Liver (tissue), 8 donors: ENCODE measurements at regions not wholly inside any gene's neighbourhood (a gene's known extent, or its start where the extent isn't known, plus 50 kb on each side); places are given as distances from the start of the nearest gene placed in this dataset.

Source experiments
- DNase-seq: peaks from one replicate; pipeline ENCODE4 v3.0.0-alpha.2; 2017; ENCODE audit warnings: low spot score
- H3K27ac ChIP-seq, 2 donors: one replicate each; pipeline ENCODE4 v1.7.0; 2013; ENCODE audit warnings: inconsistent platforms in 2 of 2, low read length in 2 of 2, control low read depth in 1 of 2, low read depth in 1 of 2, mild to moderate bottlenecking in 1 of 2
- H3K27me3 ChIP-seq, 4 donors: one replicate each; pipeline versions ENCODE4 v1.6.1 to v1.7.0; 2013; ENCODE audit warnings: low read length in 3 of 4, inconsistent platforms in 1 of 4, mild to moderate bottlenecking in 1 of 4, moderate library complexity in 1 of 4; ENCODE audit not compliant: control insufficient read depth in 4 of 4, insufficient read depth in 4 of 4
- H3K36me3 ChIP-seq, 4 donors: one replicate each; pipeline versions ENCODE4 v1.6.1 to v1.7.0; 2013; ENCODE audit warnings: low read length in 3 of 4, mild to moderate bottlenecking in 3 of 4, low read depth in 1 of 4, moderate library complexity in 1 of 4; ENCODE audit not compliant: control insufficient read depth in 4 of 4, insufficient read depth in 3 of 4
- H3K4me1 ChIP-seq, 4 donors: one replicate each; pipeline versions ENCODE4 v1.6.1 to v1.7.0; 2013; ENCODE audit warnings: low read length in 3 of 4, mild to moderate bottlenecking in 3 of 4, moderate library complexity in 1 of 4; ENCODE audit not compliant: control insufficient read depth in 4 of 4, insufficient read depth in 4 of 4
- H3K4me3 ChIP-seq, 3 donors: one replicate each; pipeline versions ENCODE4 v1.6.1 to v1.7.0; 2013; ENCODE audit warnings: low read length in 3 of 3, control low read depth in 1 of 3, low read depth in 1 of 3, mild to moderate bottlenecking in 1 of 3
- H3K9ac ChIP-seq, 2 donors: one replicate each; pipeline ENCODE4 v1.7.0; 2013; ENCODE audit warnings: low read length in 2 of 2, mild to moderate bottlenecking in 2 of 2, moderate library complexity in 2 of 2, control low read depth in 1 of 2, low read depth in 1 of 2
- H3K9me3 ChIP-seq, 4 donors: one replicate each; pipeline versions ENCODE4 v1.6.1 to v1.7.0; 2013; ENCODE audit warnings: low read length in 3 of 4; ENCODE audit not compliant: control insufficient read depth in 4 of 4
- ATF3 ChIP-seq: IDR thresholded peaks from 2 replicates; pipeline ENCODE4 v1.6.1; 2016; ENCODE audit warnings: antibody characterized with exemption
- EGR1 ChIP-seq, 2 donors: IDR thresholded peaks; 2 replicates each; pipeline ENCODE4 v1.6.1; 2016 to 2018; ENCODE audit warnings: antibody characterized with exemption in 2 of 2, low read depth in 2 of 2
- FOXA1 ChIP-seq: IDR thresholded peaks from 2 replicates; pipeline ENCODE4 v1.6.1; 2016; ENCODE audit warnings: antibody characterized with exemption
- FOXA2 ChIP-seq: IDR thresholded peaks from 2 replicates; pipeline ENCODE4 v1.6.1; 2016; ENCODE audit warnings: antibody characterized with exemption
- GABPA ChIP-seq, 2 donors: IDR thresholded peaks in 1 of 2; conservative IDR thresholded peaks in 1 of 2; 2 replicates each; pipeline ENCODE4 v1.6.1; 2016; ENCODE audit warnings: antibody characterized with exemption in 2 of 2, mild to moderate bottlenecking in 1 of 2, moderate library complexity in 1 of 2
- HNF4A ChIP-seq, 2 donors: conservative IDR thresholded peaks; 2 replicates each; pipeline ENCODE4 v1.6.1; 2016; ENCODE audit warnings: antibody characterized with exemption in 2 of 2, mild to moderate bottlenecking in 2 of 2
- HNF4G ChIP-seq: IDR thresholded peaks from 2 replicates; pipeline ENCODE4 v1.6.1; 2016; ENCODE audit warnings: antibody characterized with exemption
- JUND ChIP-seq, 2 donors: IDR thresholded peaks; 2 replicates each; pipeline ENCODE4 v1.6.1; 2016; ENCODE audit warnings: antibody characterized with exemption in 2 of 2
- REST ChIP-seq: IDR thresholded peaks from 2 replicates; pipeline ENCODE4 v1.6.1; 2016; ENCODE audit warnings: antibody characterized with exemption, mild to moderate bottlenecking
- RXRA ChIP-seq, 2 donors: IDR thresholded peaks; 2 replicates each; pipeline ENCODE4 v1.6.1; 2017 to 2018; ENCODE audit warnings: antibody characterized with exemption in 2 of 2, mild to moderate bottlenecking in 1 of 2
- SP1 ChIP-seq: IDR thresholded peaks from 2 replicates; pipeline ENCODE4 v1.6.1; 2018; ENCODE audit warnings: antibody characterized with exemption, mild to moderate bottlenecking
- TAF1 ChIP-seq: conservative IDR thresholded peaks from 2 replicates; pipeline ENCODE4 v1.6.1; 2016; ENCODE audit warnings: antibody characterized with exemption, mild to moderate bottlenecking
- YY1 ChIP-seq: IDR thresholded peaks from 2 replicates; pipeline ENCODE4 v1.6.1; 2016; ENCODE audit warnings: antibody characterized with exemption, mild to moderate bottlenecking
- WGBS: extraction: QIAGEN DNeasy Blood & Tissue Kit; methylation state at CpG from one replicate; pipeline ENCODE4 v1.1.7; 2013; 5-methylcytosine and 5-hydroxymethylcytosine counted together
- TF ChIP-seq, protein P1 (sequence below): IDR thresholded peaks from 2 replicates; pipeline ENCODE4 v1.6.1; 2016; ENCODE audit warnings: antibody characterized with exemption
- TF ChIP-seq, protein P2 (sequence below): IDR thresholded peaks from 2 replicates; pipeline ENCODE4 v1.6.1; 2016; ENCODE audit warnings: antibody characterized with exemption
- TF ChIP-seq, protein P3 (sequence below): fragments of 150-350 bp; IDR thresholded peaks from 2 replicates; pipeline ENCODE4 v1.5.1; 2017; ENCODE audit warnings: improper control_type of control experiment, low read depth, low read length; ENCODE audit not compliant: missing input control
- donor health status: healthy.
- donor health status: healthy.
- donor health status: healthy.
- donor health status: healthy.
- donor health status: healthy.

- no peak overlapping the region for H3K9ac ChIP-seq
- TF ChIP-seq GABPA (IDR thresholded peaks at IDR 0.05 in 1 of 2, conservative IDR thresholded peaks at IDR 0.05 in 1 of 2) (no peak), REST (no peak), FOXA2 (no peak), ATF3 (no peak), RXRA (IDR thresholded peaks at IDR 0.05) (no peak), TAF1 (no peak), HNF4G (no peak), EGR1 (IDR thresholded peaks at IDR 0.05; ENCODE audit: low read depth in 2 of 2) (no peak)
- TF ChIP-seq, protein P1, sequence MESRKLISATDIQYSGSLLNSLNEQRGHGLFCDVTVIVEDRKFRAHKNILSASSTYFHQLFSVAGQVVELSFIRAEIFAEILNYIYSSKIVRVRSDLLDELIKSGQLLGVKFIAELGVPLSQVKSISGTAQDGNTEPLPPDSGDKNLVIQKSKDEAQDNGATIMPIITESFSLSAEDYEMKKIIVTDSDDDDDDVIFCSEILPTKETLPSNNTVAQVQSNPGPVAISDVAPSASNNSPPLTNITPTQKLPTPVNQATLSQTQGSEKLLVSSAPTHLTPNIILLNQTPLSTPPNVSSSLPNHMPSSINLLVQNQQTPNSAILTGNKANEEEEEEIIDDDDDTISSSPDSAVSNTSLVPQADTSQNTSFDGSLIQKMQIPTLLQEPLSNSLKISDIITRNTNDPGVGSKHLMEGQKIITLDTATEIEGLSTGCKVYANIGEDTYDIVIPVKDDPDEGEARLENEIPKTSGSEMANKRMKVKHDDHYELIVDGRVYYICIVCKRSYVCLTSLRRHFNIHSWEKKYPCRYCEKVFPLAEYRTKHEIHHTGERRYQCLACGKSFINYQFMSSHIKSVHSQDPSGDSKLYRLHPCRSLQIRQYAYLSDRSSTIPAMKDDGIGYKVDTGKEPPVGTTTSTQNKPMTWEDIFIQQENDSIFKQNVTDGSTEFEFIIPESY = no peak
- TF ChIP-seq, protein P2, sequence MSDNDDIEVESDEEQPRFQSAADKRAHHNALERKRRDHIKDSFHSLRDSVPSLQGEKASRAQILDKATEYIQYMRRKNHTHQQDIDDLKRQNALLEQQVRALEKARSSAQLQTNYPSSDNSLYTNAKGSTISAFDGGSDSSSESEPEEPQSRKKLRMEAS = no peak
- WGBS = 32% methylated on average over 2 of the region's 2 CpGs
Observed at GRCh38 chr21:15443740-15444117, 286.1 kb upstream of the USP25 start.

GRCh38 chr21:15444118-15444960 lies 285.4 kb upstream of the USP25 start:
- DNase-seq = no peak
- no peak overlapping the region for H3K4me3 ChIP-seq
- peak overlapping the region in 1 of 2 donors; percentile 11 for H3K27ac ChIP-seq
- H3K27me3 ChIP-seq = no peaks in the 10 kb centered on the region
- peaks cover 2 to 29% (median 23%) of the 10 kb centered on the region in 4 donors for H3K4me1 ChIP-seq
- H3K9me3 ChIP-seq = no peaks in the 10 kb centered on the region
- whole genome bisulfite sequencing = 36% methylated on average over 7 of the region's 7 CpGs
- H3K9ac ChIP-seq = no peak overlapping the region
- H3K36me3 ChIP-seq = no peaks in the 10 kb centered on the region
- peak; percentile 59 to 80 for TF ChIP-seq RXRA (IDR thresholded peaks at IDR 0.05)
- TF ChIP-seq HNF4G = no peak
- peak; percentile 69 for TF ChIP-seq FOXA1
- TF ChIP-seq YY1 = peak; percentile 55
- peak; percentile 51 for TF ChIP-seq SP1
- TF ChIP-seq, protein P3, sequence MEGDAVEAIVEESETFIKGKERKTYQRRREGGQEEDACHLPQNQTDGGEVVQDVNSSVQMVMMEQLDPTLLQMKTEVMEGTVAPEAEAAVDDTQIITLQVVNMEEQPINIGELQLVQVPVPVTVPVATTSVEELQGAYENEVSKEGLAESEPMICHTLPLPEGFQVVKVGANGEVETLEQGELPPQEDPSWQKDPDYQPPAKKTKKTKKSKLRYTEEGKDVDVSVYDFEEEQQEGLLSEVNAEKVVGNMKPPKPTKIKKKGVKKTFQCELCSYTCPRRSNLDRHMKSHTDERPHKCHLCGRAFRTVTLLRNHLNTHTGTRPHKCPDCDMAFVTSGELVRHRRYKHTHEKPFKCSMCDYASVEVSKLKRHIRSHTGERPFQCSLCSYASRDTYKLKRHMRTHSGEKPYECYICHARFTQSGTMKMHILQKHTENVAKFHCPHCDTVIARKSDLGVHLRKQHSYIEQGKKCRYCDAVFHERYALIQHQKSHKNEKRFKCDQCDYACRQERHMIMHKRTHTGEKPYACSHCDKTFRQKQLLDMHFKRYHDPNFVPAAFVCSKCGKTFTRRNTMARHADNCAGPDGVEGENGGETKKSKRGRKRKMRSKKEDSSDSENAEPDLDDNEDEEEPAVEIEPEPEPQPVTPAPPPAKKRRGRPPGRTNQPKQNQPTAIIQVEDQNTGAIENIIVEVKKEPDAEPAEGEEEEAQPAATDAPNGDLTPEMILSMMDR = no peak
- peak in 1 of 2 donors; percentile 72 for TF ChIP-seq HNF4A (conservative IDR thresholded peaks at IDR 0.05)
- TF ChIP-seq FOXA2 = peak; percentile 93
- peak in 1 of 2 donors; percentile 39 for TF ChIP-seq JUND (IDR thresholded peaks at IDR 0.05)

More at GRCh38 chr21:15443740-15444117, 286.1 kb upstream of the USP25 start:
- no peak overlapping the region for H3K27ac ChIP-seq
- no peak for DNase-seq
- H3K9me3 ChIP-seq = no peaks in the 10 kb centered on the region
- H3K36me3 ChIP-seq = no peaks in the 10 kb centered on the region
- H3K4me3 ChIP-seq = no peak overlapping the region
- no peaks in the 10 kb centered on the region for H3K27me3 ChIP-seq
- peaks cover 2 to 29% (median 23%) of the 10 kb centered on the region in 4 donors for H3K4me1 ChIP-seq
